Gastrocnemius medialis (tissue), 4 donors: ENCODE measurements at regions not wholly inside any gene's neighbourhood (a gene's known extent, or its start where the extent isn't known, plus 50 kb on each side); places are given as distances from the start of the nearest gene placed in this dataset.
A peak's percentile ranks its signal among the peaks of the same experiment; 100 is the strongest.

ENCODE experiments used
- ATAC-seq, 2 donors: fragments of 150-250 bp; one replicate each; pipeline ENCODE4 v1.9.1; 2016
- DNase-seq, 2 donors: peaks; one replicate each; pipeline ENCODE4 v3.0.0-alpha.2; 2019
- H3K27ac ChIP-seq, 4 donors: fragments of 200-600 bp; sonication (generic); 1 replicate in 1 of 4; 2 replicates in 3 of 4; pipeline ENCODE4 v1.5.1; 2016 to 2018; ENCODE audit warnings: mild to moderate bottlenecking in 2 of 4, moderate library complexity in 1 of 4
- H3K27me3 ChIP-seq, 3 donors: fragments of 200-600 bp; sonication (generic) in 2 of 3; 1 replicate in 1 of 3; 2 replicates in 2 of 3; pipeline versions ENCODE4 v1.5.1 to v1.6.0; 2016 to 2019; ENCODE audit warnings: mild to moderate bottlenecking in 1 of 3, moderate library complexity in 1 of 3
- H3K36me3 ChIP-seq, 2 donors: fragments of 200-600 bp; sonication (generic) in 1 of 2; one replicate each; pipeline ENCODE4 v1.5.1; 2017 to 2018
- H3K4me1 ChIP-seq, 2 donors: fragments of 200-600 bp; sonication (generic) in 1 of 2; one replicate each; pipeline ENCODE4 v1.5.1; 2016 to 2017; ENCODE audit warnings: mild to moderate bottlenecking in 2 of 2
- H3K4me3 ChIP-seq, 4 donors: fragments of 200-600 bp; sonication (generic) in 3 of 4; 1 replicate in 1 of 4; 2 replicates in 3 of 4; pipeline ENCODE4 v1.5.1; 2016 to 2019; ENCODE audit warnings: mild to moderate bottlenecking in 2 of 4
- H3K9me3 ChIP-seq, 3 donors: fragments of 200-600 bp; sonication (generic) in 2 of 3; 1 replicate in 1 of 3; 2 replicates in 2 of 3; pipeline ENCODE4 v1.5.1; 2016 to 2019
- POLR2A ChIP-seq, 2 donors: fragments of 450-650 bp; IDR thresholded peaks; one replicate each; pipeline ENCODE4 v1.6.1; 2017; ENCODE audit warnings: antibody characterized with exemption in 2 of 2, mild to moderate bottlenecking in 2 of 2, moderate library complexity in 2 of 2
- in situ Hi-C, 4 donors: fragments of 200-750 bp; cut with MboI; loops; one replicate each; pipeline versions ENCODE4 v1.15.0 to v1.8.0; 2017; ENCODE audit warnings: low sequenced_read_pairs in 4 of 4
- intact Hi-C: fragments of 100-400 bp; cut with DNase I; formaldehyde crosslinking; loops from one replicate; pipeline ENCODE4 v1.15.1; 2023; ENCODE audit warnings: low total_unique reads
- TF ChIP-seq, protein P1 (sequence below), 5 experiments: fragments of 450-650 bp in 3 of 5; fragments of 200-600 bp in 2 of 5; sonication (generic) in 2 of 5; IDR thresholded peaks in 4 of 5; conservative IDR thresholded peaks in 1 of 5; 1 replicate in 4 of 5; 2 replicates in 1 of 5; pipeline ENCODE4 v1.5.1; 2016 to 2019; ENCODE audit warnings: antibody characterized with exemption in 5 of 5, mild to moderate bottlenecking in 3 of 5, moderate library complexity in 3 of 5

DNA sequence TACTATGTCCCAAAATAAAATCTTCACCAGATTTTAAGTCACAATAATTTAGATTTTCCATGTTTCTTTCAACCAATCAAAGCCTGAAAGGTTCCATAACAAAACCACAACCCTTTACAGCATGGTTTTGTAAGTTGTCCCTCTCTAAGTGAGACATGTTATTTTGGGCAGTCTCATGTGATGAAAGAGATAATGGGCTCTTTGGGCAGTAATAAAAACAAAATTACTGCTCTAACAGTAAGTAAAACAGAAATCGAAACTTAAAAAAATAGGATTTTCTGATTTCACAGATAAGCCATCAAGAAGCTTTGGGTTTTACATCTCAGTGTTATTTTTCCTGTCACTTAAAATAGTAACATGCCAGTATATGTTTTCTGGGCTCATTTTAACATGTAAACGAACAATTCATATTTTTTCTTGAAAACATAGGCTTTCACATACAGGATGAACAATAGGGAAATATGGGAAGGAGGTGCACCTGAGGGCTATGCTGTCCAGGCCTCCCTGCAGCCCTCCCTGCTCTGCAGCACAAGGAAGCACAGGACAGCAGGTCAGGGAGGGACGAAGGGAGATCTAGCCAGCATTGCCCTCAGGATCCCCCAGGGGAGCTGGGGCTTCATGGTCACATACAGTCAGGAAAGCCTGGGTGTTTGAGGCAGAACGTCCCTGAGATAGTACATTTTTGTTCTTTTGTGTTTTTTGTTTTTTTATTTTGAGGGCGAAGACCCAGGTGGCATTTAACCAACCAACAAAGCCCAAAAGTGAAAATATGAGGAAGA, 157.4 kb downstream of the SHOX2 start:
- H3K27me3 ChIP-seq: no peaks in the 10 kb centered on the region
- intact Hi-C loops (no loop called here), in situ Hi-C loops (no loop called here)
- no peak overlapping the region for H3K4me3 ChIP-seq
- TF ChIP-seq, protein P1, sequence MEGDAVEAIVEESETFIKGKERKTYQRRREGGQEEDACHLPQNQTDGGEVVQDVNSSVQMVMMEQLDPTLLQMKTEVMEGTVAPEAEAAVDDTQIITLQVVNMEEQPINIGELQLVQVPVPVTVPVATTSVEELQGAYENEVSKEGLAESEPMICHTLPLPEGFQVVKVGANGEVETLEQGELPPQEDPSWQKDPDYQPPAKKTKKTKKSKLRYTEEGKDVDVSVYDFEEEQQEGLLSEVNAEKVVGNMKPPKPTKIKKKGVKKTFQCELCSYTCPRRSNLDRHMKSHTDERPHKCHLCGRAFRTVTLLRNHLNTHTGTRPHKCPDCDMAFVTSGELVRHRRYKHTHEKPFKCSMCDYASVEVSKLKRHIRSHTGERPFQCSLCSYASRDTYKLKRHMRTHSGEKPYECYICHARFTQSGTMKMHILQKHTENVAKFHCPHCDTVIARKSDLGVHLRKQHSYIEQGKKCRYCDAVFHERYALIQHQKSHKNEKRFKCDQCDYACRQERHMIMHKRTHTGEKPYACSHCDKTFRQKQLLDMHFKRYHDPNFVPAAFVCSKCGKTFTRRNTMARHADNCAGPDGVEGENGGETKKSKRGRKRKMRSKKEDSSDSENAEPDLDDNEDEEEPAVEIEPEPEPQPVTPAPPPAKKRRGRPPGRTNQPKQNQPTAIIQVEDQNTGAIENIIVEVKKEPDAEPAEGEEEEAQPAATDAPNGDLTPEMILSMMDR (IDR thresholded peaks at IDR 0.05 in 4 of 5, conservative IDR thresholded peaks at IDR 0.05 in 1 of 5): no peak
- no peak for TF ChIP-seq POLR2A (IDR thresholded peaks at IDR 0.05)
- H3K27ac ChIP-seq: no peak overlapping the region
- ATAC-seq: no peak
- H3K36me3 ChIP-seq: no peaks in the 10 kb centered on the region
- no peaks in the 10 kb centered on the region for H3K4me1 ChIP-seq
- no peak for DNase-seq
- no peaks in the 10 kb centered on the region for H3K9me3 ChIP-seq

DNA sequence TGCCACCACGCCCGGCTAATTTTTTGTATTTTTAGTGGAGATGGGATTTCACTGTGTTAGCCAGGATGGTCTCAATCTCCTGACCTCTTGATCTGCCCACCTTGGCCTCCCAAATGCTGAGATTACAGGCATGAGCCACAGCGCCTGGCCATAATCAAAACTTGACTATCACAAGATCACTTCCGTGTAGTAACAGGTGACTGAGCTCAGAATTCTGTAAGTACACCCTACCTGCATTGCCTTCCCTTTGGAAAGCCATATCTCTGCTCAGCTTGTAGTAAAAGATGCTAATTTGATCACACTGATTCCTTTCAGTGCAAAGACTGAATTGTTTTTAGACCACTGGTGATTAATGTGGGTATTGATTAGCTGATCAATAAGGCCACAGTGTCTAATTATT, 167.1 kb downstream of the SHOX2 start:
- Histone ChIP-seq H3K27me3 (no peaks in the 10 kb centered on the region), H3K4me3 (no peak overlapping the region), H3K4me1 (no peaks in the 10 kb centered on the region), H3K9me3 (no peaks in the 10 kb centered on the region), H3K27ac (no peak overlapping the region), H3K36me3 (no peaks in the 10 kb centered on the region)
- TF ChIP-seq POLR2A (IDR thresholded peaks at IDR 0.05): no peak
- TF ChIP-seq, protein P1 (IDR thresholded peaks at IDR 0.05 in 4 of 5, conservative IDR thresholded peaks at IDR 0.05 in 1 of 5): no peak
- intact Hi-C loops (no loop called here), in situ Hi-C loops (no loop called here)
- ATAC-seq (no peak), DNase-seq (no peak)

DNA sequence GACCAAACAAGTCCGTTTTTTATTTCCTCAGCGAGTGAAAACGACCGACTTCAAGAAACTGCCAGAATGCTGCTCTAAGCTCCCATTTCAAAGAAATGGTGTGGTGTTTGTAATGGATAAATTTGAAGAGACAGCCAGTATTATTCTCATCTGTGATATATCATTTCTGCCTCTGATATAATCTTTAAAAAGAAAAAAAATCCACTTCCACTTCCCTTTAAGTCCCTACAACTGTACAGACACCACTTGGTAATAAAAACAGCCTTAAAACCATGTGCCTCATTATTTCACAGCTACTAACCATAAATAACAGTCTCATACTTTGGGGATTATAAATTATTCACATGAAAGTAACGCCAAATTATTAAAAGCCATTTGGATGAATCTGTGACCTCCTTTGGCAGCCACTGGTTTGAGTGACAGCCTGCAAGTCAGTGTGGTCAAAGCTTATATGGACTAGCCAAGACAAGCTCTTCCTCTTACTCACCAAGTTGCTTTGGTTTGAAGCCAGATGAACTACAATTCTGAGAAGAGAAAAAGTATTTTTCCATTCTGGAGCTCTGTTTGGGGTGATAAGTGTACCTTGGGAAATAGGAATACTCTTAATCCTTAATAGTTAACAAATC, 168.0 kb downstream of the SHOX2 start:
- Histone ChIP-seq H3K9me3 (no peaks in the 10 kb centered on the region), H3K4me1 (no peaks in the 10 kb centered on the region), H3K27ac (no peak overlapping the region), H3K36me3 (no peaks in the 10 kb centered on the region), H3K4me3 (no peak overlapping the region), H3K27me3 (no peaks in the 10 kb centered on the region)
- ATAC-seq (peak in 1 of 2 donors; percentile 36), DNase-seq (no peak)
- intact Hi-C loops (no loop called here), in situ Hi-C loops (no loop called here)
- TF ChIP-seq POLR2A (IDR thresholded peaks at IDR 0.05): no peak
- TF ChIP-seq, protein P1 (IDR thresholded peaks at IDR 0.05 in 4 of 5, conservative IDR thresholded peaks at IDR 0.05 in 1 of 5): no peak

DNA sequence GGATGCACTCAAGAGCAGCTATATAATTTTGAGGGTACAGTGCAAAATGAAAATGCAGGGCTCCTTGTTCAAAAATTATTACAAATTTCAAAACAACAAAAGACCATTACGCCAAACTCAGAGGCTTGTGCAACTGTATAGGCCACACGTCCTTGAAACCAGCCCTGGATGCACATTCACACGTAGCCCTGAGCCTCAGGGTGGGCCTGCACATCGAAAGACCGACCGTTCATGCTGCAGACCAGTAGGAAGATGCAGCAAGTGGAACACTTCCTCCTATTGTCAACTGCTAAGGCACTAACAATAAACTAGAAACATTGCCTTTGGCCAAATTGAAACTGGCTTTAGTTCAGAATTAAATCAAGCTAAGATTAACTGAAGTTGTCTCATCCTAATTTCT, 174.7 kb downstream of the SHOX2 start:
- intact Hi-C loops: no loop called here
- Histone ChIP-seq H3K36me3 (no peaks in the 10 kb centered on the region), H3K9me3 (no peaks in the 10 kb centered on the region), H3K4me1 (no peaks in the 10 kb centered on the region), H3K4me3 (no peak overlapping the region), H3K27me3 (no peaks in the 10 kb centered on the region), H3K27ac (no peak overlapping the region)
- in situ Hi-C loops: no loop called here
- no peak for TF ChIP-seq POLR2A (IDR thresholded peaks at IDR 0.05)
- TF ChIP-seq, protein P1 (IDR thresholded peaks at IDR 0.05 in 4 of 5, conservative IDR thresholded peaks at IDR 0.05 in 1 of 5): no peak
- ATAC-seq: no peak
- no peak for DNase-seq
